Gastrocnemius medialis (tissue), 4 donors: ENCODE measurements at regions not wholly inside any gene's neighbourhood (a gene's known extent, or its start where the extent isn't known, plus 50 kb on each side); places are given as distances from the start of the nearest gene placed in this dataset.
"Not testable (repeated sequence)": the region's sequence is repeated elsewhere in the genome, so short reads cannot be mapped to it uniquely, and the experiment has no call there.

Experiments used
- ATAC-seq, 2 donors: fragments of 150-250 bp; one replicate each; pipeline ENCODE4 v1.9.1; 2016
- DNase-seq, 2 donors: peaks; one replicate each; pipeline ENCODE4 v3.0.0-alpha.2; 2019
- H3K27ac ChIP-seq, 4 donors: fragments of 200-600 bp; sonication (generic); 1 replicate in 1 of 4; 2 replicates in 3 of 4; pipeline ENCODE4 v1.5.1; 2016 to 2018; ENCODE audit warnings: mild to moderate bottlenecking in 2 of 4, moderate library complexity in 1 of 4
- H3K27me3 ChIP-seq, 3 donors: fragments of 200-600 bp; sonication (generic) in 2 of 3; 1 replicate in 1 of 3; 2 replicates in 2 of 3; pipeline versions ENCODE4 v1.5.1 to v1.6.0; 2016 to 2019; ENCODE audit warnings: mild to moderate bottlenecking in 1 of 3, moderate library complexity in 1 of 3
- H3K36me3 ChIP-seq, 2 donors: fragments of 200-600 bp; sonication (generic) in 1 of 2; one replicate each; pipeline ENCODE4 v1.5.1; 2017 to 2018
- H3K4me1 ChIP-seq, 2 donors: fragments of 200-600 bp; sonication (generic) in 1 of 2; one replicate each; pipeline ENCODE4 v1.5.1; 2016 to 2017; ENCODE audit warnings: mild to moderate bottlenecking in 2 of 2
- H3K4me3 ChIP-seq, 4 donors: fragments of 200-600 bp; sonication (generic) in 3 of 4; 1 replicate in 1 of 4; 2 replicates in 3 of 4; pipeline ENCODE4 v1.5.1; 2016 to 2019; ENCODE audit warnings: mild to moderate bottlenecking in 2 of 4
- H3K9me3 ChIP-seq, 3 donors: fragments of 200-600 bp; sonication (generic) in 2 of 3; 1 replicate in 1 of 3; 2 replicates in 2 of 3; pipeline ENCODE4 v1.5.1; 2016 to 2019
- CTCF ChIP-seq, 5 experiments: fragments of 450-650 bp in 3 of 5; fragments of 200-600 bp in 2 of 5; sonication (generic) in 2 of 5; IDR thresholded peaks in 4 of 5; conservative IDR thresholded peaks in 1 of 5; 1 replicate in 4 of 5; 2 replicates in 1 of 5; pipeline ENCODE4 v1.5.1; 2016 to 2019; ENCODE audit warnings: antibody characterized with exemption in 5 of 5, mild to moderate bottlenecking in 3 of 5, moderate library complexity in 3 of 5
- POLR2A ChIP-seq, 2 donors: fragments of 450-650 bp; IDR thresholded peaks; one replicate each; pipeline ENCODE4 v1.6.1; 2017; ENCODE audit warnings: antibody characterized with exemption in 2 of 2, mild to moderate bottlenecking in 2 of 2, moderate library complexity in 2 of 2
- in situ Hi-C, 4 donors: fragments of 200-750 bp; cut with MboI; loops; one replicate each; pipeline versions ENCODE4 v1.15.0 to v1.8.0; 2017; ENCODE audit warnings: low sequenced_read_pairs in 4 of 4
- intact Hi-C: fragments of 100-400 bp; cut with DNase I; formaldehyde crosslinking; loops from one replicate; pipeline ENCODE4 v1.15.1; 2023; ENCODE audit warnings: low total_unique reads

DNA sequence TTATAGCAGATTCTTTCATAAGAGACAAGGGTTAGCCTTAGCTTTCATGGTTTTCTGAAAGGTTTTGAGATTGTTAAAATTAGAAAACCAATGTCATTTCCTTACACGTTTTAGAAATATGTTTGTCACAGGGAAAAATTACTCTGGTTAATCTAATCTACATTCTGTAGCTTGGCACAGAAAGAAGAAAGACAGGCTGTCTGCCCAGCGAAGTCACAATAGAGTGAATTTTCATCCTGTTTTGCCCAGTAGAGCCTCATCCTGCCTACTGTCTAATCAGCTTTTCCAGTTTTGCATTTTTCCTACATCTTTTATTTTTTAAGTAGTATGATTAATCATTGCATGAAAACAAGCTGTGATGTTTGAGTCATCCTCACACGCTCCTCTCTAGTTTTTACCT lies 688.8 kb downstream of the MTRR start:
- H3K27ac ChIP-seq = no peak overlapping the region
- ATAC-seq = no peak
- intact Hi-C loops = no loop called here
- TF ChIP-seq CTCF (IDR thresholded peaks at IDR 0.05 in 4 of 5, conservative IDR thresholded peaks at IDR 0.05 in 1 of 5) (no peak), POLR2A (IDR thresholded peaks at IDR 0.05) (no peak)
- in situ Hi-C loops = no loop called here
- H3K4me1 ChIP-seq = no peaks in the 10 kb centered on the region
- H3K27me3 ChIP-seq = no peaks in the 10 kb centered on the region
- H3K36me3 ChIP-seq = no peaks in the 10 kb centered on the region
- H3K9me3 ChIP-seq = no peaks in the 10 kb centered on the region
- DNase-seq = no peak
- no peak overlapping the region for H3K4me3 ChIP-seq

DNA sequence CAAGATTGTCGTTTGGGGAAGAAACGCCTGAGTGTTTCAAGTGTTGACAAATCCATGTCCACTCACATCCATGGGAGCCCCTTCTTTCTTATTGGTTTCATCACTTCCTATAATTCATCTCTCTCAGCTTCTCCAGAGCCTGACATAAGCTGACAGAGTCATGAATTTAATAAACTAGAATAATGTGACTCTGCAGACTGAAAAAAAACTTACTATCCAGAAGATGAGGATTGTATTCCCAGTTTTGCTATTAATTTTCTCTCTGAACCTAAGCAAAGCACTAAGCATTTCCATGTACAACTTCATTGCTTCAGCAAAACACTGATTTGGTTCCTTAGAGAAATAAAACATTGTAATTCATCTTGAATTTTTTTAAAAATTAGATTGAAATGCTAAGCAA lies 691.8 kb downstream of the MTRR start:
- H3K27me3 ChIP-seq = no peaks in the 10 kb centered on the region
- H3K36me3 ChIP-seq = no peaks in the 10 kb centered on the region
- H3K9me3 ChIP-seq = no peaks in the 10 kb centered on the region
- ATAC-seq = no peak
- H3K27ac ChIP-seq = no peak overlapping the region
- intact Hi-C loops (no loop called here), in situ Hi-C loops (no loop called here)
- TF ChIP-seq CTCF (IDR thresholded peaks at IDR 0.05 in 4 of 5, conservative IDR thresholded peaks at IDR 0.05 in 1 of 5) = no peak
- TF ChIP-seq POLR2A (IDR thresholded peaks at IDR 0.05) = no peak
- no peaks in the 10 kb centered on the region for H3K4me1 ChIP-seq
- no peak for DNase-seq
- H3K4me3 ChIP-seq = no peak overlapping the region

- H3K4me1 ChIP-seq = no peaks in the 10 kb centered on the region
- no peak for DNase-seq
Observed at GRCh38 chr5:8561224-8561840, 692.4 kb downstream of the MTRR start.

DNA sequence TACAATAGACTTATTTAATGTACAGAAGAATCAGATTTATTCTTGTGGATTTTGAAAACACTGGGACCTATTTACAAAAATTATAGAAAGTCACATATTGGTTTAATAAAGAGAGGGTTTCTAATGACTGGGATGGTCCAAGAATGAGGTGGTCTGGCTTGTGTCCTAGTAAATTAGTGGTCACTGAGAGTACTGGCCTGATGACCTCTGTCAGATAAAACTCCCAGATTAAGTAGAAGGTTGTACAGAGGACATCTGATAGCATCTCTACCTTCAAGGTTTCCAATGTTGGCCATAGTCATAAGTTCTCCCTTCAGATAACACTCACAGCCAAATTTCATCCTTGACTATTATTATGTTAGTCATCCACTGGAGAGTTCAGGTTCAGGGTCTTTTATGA lies 692.9 kb downstream of the MTRR start:
- no peak for TF ChIP-seq POLR2A (IDR thresholded peaks at IDR 0.05)
- no peak for TF ChIP-seq CTCF (IDR thresholded peaks at IDR 0.05 in 4 of 5, conservative IDR thresholded peaks at IDR 0.05 in 1 of 5)
- Histone ChIP-seq H3K36me3 (no peaks in the 10 kb centered on the region), H3K27ac (no peak overlapping the region), H3K4me3 (no peak overlapping the region), H3K9me3 (no peaks in the 10 kb centered on the region), H3K4me1 (no peaks in the 10 kb centered on the region), H3K27me3 (no peaks in the 10 kb centered on the region)
- intact Hi-C loops = no loop called here
- ATAC-seq (no peak), DNase-seq (no peak)
- in situ Hi-C loops = no loop called here

More at GRCh38 chr5:8561224-8561840, 692.4 kb downstream of the MTRR start:
- Histone ChIP-seq H3K27me3 (no peaks in the 10 kb centered on the region), H3K9me3 (no peaks in the 10 kb centered on the region), H3K36me3 (no peaks in the 10 kb centered on the region), H3K27ac (no peak overlapping the region), H3K4me3 (no peak overlapping the region)
- no peak for ATAC-seq
- intact Hi-C loops (no loop called here), in situ Hi-C loops (no loop called here)
- TF ChIP-seq CTCF (IDR thresholded peaks at IDR 0.05 in 4 of 5, conservative IDR thresholded peaks at IDR 0.05 in 1 of 5) (no peak), POLR2A (IDR thresholded peaks at IDR 0.05) (no peak)

DNA sequence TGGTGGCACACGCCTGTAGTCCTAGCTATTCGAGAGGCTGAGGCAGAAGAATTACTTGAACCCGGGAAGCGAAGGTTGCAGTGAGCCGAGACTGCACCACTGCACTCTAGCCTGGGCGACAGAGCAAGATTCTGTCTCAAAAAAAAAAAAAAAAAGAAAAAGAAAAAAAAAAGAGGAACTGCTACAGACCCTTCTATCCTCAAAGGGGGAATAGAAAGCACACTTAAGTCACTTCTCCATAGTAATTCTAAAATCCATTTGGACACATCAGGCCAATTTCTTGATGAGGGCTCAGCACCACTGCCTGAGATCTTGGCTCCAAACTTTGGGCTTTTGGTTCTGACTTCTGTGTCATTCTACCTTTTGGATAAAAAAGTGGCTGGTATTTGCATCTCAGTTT lies 694.6 kb downstream of the MTRR start:
- H3K4me1 ChIP-seq, H3K36me3 ChIP-seq, H3K27ac ChIP-seq, DNase-seq, in situ Hi-C loops, intact Hi-C loops, H3K9me3 ChIP-seq, H3K4me3 ChIP-seq, ATAC-seq, H3K27me3 ChIP-seq: not testable (repeated sequence)
